Endothelial cell of umbilical vein (primary cell): ENCODE measurements at regions not wholly inside any gene's neighbourhood (a gene's known extent, or its start where the extent isn't known, plus 50 kb on each side); places are given as distances from the start of the nearest gene placed in this dataset.

Experiments
- BruUV-seq: library from RNA; stranded (reverse); fragments of 400-500 nt; replicated peaks from 2 replicates; lab custom pipeline; 2021; lab: Mats Ljungman, UMichigan
- CTCF ChIA-PET: fragments of 300-600, 350-600 bp; sonication (Branson Sonifier 250); formaldehyde crosslinking; loops from one replicate; lab custom pipeline; 2021; ENCODE audit warnings: antibody characterized with exemption, inconsistent platforms; lab: Charles Lee
- POLR2A ChIA-PET: fragments of 300-600, 350-600 bp; sonication (Branson Sonifier 250); formaldehyde crosslinking; loops from one replicate; lab custom pipeline; 2021; ENCODE audit warnings: antibody characterized with exemption, inconsistent platforms; lab: Charles Lee
- DNase-seq: peaks from one replicate; pipeline ENCODE4 v3.0.0-alpha.2; 2011; ENCODE audit warnings: low read depth, low spot score
- FAIRE-seq: peaks from 2 replicates; lab custom pipeline; 2011; peaks lifted over from hg19 to GRCh38; lab: Jason Lieb, UNC
- H2AFZ ChIP-seq: 2 replicates; pipeline ENCODE4 v1.6.0; 2012; ENCODE audit warnings: low read depth, low read length, control low read depth, inconsistent platforms
- H3K27ac ChIP-seq: 2 replicates; pipeline ENCODE4 v1.5.1; 2011; ENCODE audit warnings: low read depth, mild to moderate bottlenecking, control low read depth, low read length, moderate library complexity; ENCODE audit not compliant: insufficient read depth
- H3K27me3 ChIP-seq, 2 experiments: 2 replicates each; pipeline versions ENCODE4 v1.6.0 to v1.6.1; 2011; ENCODE audit warnings: low read length in 2 of 2, mixed read lengths in 1 of 2; ENCODE audit not compliant: control insufficient read depth in 2 of 2, insufficient read depth in 2 of 2
- H3K36me3 ChIP-seq, 2 experiments: 2 replicates in 1 of 2; 3 replicates in 1 of 2; pipeline ENCODE4 v1.5.1; 2011; ENCODE audit warnings: low read length in 2 of 2, mild to moderate bottlenecking in 1 of 2, moderate library complexity in 1 of 2; ENCODE audit not compliant: control insufficient read depth in 2 of 2, insufficient read depth in 2 of 2; ENCODE audit errors: extremely low read depth in 1 of 2
- H3K4me1 ChIP-seq: 3 replicates; pipeline ENCODE4 v1.5.1; 2011; ENCODE audit warnings: mild to moderate bottlenecking, low read length; ENCODE audit not compliant: control insufficient read depth, insufficient read depth; ENCODE audit errors: extremely low read depth
- H3K4me2 ChIP-seq: 2 replicates; pipeline ENCODE4 v1.6.1; 2011; ENCODE audit warnings: low read length, control low read depth, mixed read lengths; ENCODE audit not compliant: insufficient read depth
- H3K4me3 ChIP-seq, 3 experiments: fragments of 200-600 bp in 1 of 3; sonication (generic), shearing (Covaris generic) in 1 of 3; replicated peaks in 1 of 3; 2 replicates each; pipeline ENCODE4 v1.5.1; 2011 to 2016; ENCODE audit warnings: control low read depth in 3 of 3, low read length in 3 of 3, mild to moderate bottlenecking in 2 of 3, inconsistent platforms in 1 of 3, low read depth in 1 of 3, moderate library complexity in 1 of 3; ENCODE audit not compliant: insufficient read depth in 1 of 3
- H3K79me2 ChIP-seq: 2 replicates; pipeline ENCODE4 v1.6.0; 2012; ENCODE audit warnings: low read length, inconsistent platforms; ENCODE audit not compliant: control insufficient read depth, insufficient read depth
- H3K9ac ChIP-seq: replicated peaks from 2 replicates; pipeline ENCODE3; 2011; ENCODE audit warnings: low read length, control low read depth; ENCODE audit not compliant: insufficient read depth; ENCODE audit errors: extremely low read depth
- H3K9me1 ChIP-seq: replicated peaks from 3 replicates; pipeline ENCODE4 v1.6.0; 2011; ENCODE audit warnings: mild to moderate bottlenecking, low read length; ENCODE audit not compliant: control insufficient read depth, insufficient read depth; ENCODE audit errors: extremely low read depth
- H3K9me3 ChIP-seq: replicated peaks from 2 replicates; pipeline ENCODE4 v1.5.1; 2012; ENCODE audit warnings: low read length, inconsistent platforms; ENCODE audit not compliant: control insufficient read depth, insufficient read depth
- H4K20me1 ChIP-seq: replicated peaks from 2 replicates; pipeline ENCODE3; 2011; ENCODE audit warnings: mild to moderate bottlenecking, low read length; ENCODE audit not compliant: control insufficient read depth, insufficient read depth; ENCODE audit errors: extremely low read depth
- CTCF ChIP-seq, 2 donors: IDR thresholded peaks; 1 replicate in 1 of 2; 2 replicates in 1 of 2; pipeline ENCODE4 v1.5.1; 2011; ENCODE audit warnings: low read length in 2 of 2, mild to moderate bottlenecking in 2 of 2, moderate library complexity in 2 of 2, control low read depth in 1 of 2, inconsistent platforms in 1 of 2, low read depth in 1 of 2; ENCODE audit not compliant: insufficient read depth in 1 of 2; ENCODE audit errors: extremely low read depth in 1 of 2
- EZH2 ChIP-seq: IDR thresholded peaks from 2 replicates; pipeline ENCODE4 v1.6.1; 2012; ENCODE audit warnings: borderline replicate concordance, low read depth, mild to moderate bottlenecking, moderate library complexity, low read length, inconsistent platforms; ENCODE audit not compliant: severe bottlenecking
- FOS ChIP-seq: IDR thresholded peaks from 2 replicates; pipeline ENCODE4 v1.6.1; 2011; ENCODE audit warnings: mild to moderate bottlenecking, low read length, moderate library complexity, borderline replicate concordance; ENCODE audit not compliant: insufficient read depth
- GATA2 ChIP-seq: IDR thresholded peaks from 2 replicates; pipeline ENCODE4 v1.7.0; 2011; ENCODE audit warnings: low read depth, mild to moderate bottlenecking, moderate library complexity, mixed read lengths, low read length; ENCODE audit not compliant: insufficient read length, insufficient read depth
- JUN ChIP-seq: IDR thresholded peaks from 2 replicates; pipeline ENCODE4 v1.6.1; 2011; ENCODE audit warnings: borderline replicate concordance, low read depth; ENCODE audit not compliant: insufficient read length, insufficient read depth
- MAX ChIP-seq: IDR thresholded peaks from 2 replicates; pipeline ENCODE4 v1.6.1; 2011; ENCODE audit not compliant: insufficient read depth, insufficient read length
- MYC ChIP-seq: IDR thresholded peaks from one replicate; pipeline ENCODE4 v1.6.1; 2011; ENCODE audit warnings: mild to moderate bottlenecking, low read depth, low read length
- POLR2A ChIP-seq: IDR thresholded peaks from 2 replicates; pipeline ENCODE4 v1.6.1; 2012; ENCODE audit warnings: low read depth, mild to moderate bottlenecking, control low read depth, low read length
- POLR2AphosphoS5 ChIP-seq: IDR thresholded peaks from 2 replicates; pipeline ENCODE4 v1.6.1; 2012; ENCODE audit warnings: low read depth, mild to moderate bottlenecking, control low read depth, low read length, moderate library complexity; ENCODE audit not compliant: insufficient read depth
- dilution Hi-C: fragments of 300-500 bp; cut with MboI; formaldehyde crosslinking; loops from one replicate; pipeline ENCODE4 v1.15.0; 2019; ENCODE audit warnings: low sequenced_read_pairs; ENCODE audit not compliant: extremely low pct_ligation_motif_present
- intact Hi-C: fragments of 100-400 bp; cut with micrococcal nuclease; formaldehyde crosslinking; loops from one replicate; pipeline ENCODE4 v1.10.0; 2022

- ChIA-PET POLR2A (no interaction called here), CTCF (interaction anchor here (1.0 to 1.5 kb wide), 3 partner anchors 13 to 23 kb away, joined by 3 read pairs; no protein-coding TSS in a partner anchor)
- Histone ChIP-seq H3K27ac (no peak overlapping the region), H3K4me2 (no peak overlapping the region), H2AFZ (no peak overlapping the region), H3K9me3 (no peaks in the 10 kb centered on the region), H4K20me1 (no peaks in the 10 kb centered on the region), H3K9ac (no peak overlapping the region), H3K9me1 (no peaks in the 10 kb centered on the region), H3K27me3 (no peaks in the 10 kb centered on the region), H3K79me2 (no peaks in the 10 kb centered on the region), H3K36me3 (no peaks in the 10 kb centered on the region), H3K4me3 (no peak overlapping the region), H3K4me1 (no peaks in the 10 kb centered on the region)
- DNase-seq (no peak), FAIRE-seq (no peak)
- intact Hi-C loops (no loop called here), dilution Hi-C loops (no loop called here)
- TF ChIP-seq POLR2AphosphoS5, result no peak
- TF ChIP-seq MYC, result no peak
- TF ChIP-seq POLR2A, result no peak
- TF ChIP-seq MAX, result no peak
- TF ChIP-seq CTCF (IDR thresholded peaks at IDR 0.05; ENCODE audit: extremely low read depth in 1 of 2, insufficient read depth in 1 of 2, low read depth in 1 of 2, low read length in 2 of 2), result no peak
- TF ChIP-seq FOS, result no peak
- TF ChIP-seq EZH2, result no peak
- TF ChIP-seq GATA2, result no peak
- no peak for TF ChIP-seq JUN
- no TSS peak for BruUV-seq
Observed at GRCh38 chr20:11698124-11698523, 219.6 kb upstream of the BTBD3 start.
